Psoas muscle (tissue), 7 donors: ENCODE measurements at regions not wholly inside any gene's neighbourhood (a gene's known extent, or its start where the extent isn't known, plus 50 kb on each side); places are given as distances from the start of the nearest gene placed in this dataset.

Experiments
- ATAC-seq, 4 donors: fragments of 200-7000 bp; cut with Tn5 transposase; one replicate each; pipeline ENCODE4 v1.9.1; 2020; ENCODE audit warnings: moderate library complexity in 3 of 4, mild to moderate bottlenecking in 2 of 4
- DNase-seq, 2 donors: peaks; one replicate each; pipeline ENCODE4 v3.0.0-alpha.2; 2020
- H3K27ac ChIP-seq: fragments of 200-600 bp; one replicate; pipeline ENCODE4 v1.8.0; 2022
- H3K27me3 ChIP-seq, 3 donors: fragments of 200-600 bp in 1 of 3; one replicate each; pipeline versions ENCODE4 v1.6.1 to v1.8.0; 2013 to 2022; ENCODE audit warnings: low read length in 2 of 3, mild to moderate bottlenecking in 2 of 3, moderate library complexity in 1 of 3; ENCODE audit not compliant: insufficient read depth in 3 of 3
- H3K36me3 ChIP-seq, 2 donors: fragments of 200-600 bp in 1 of 2; one replicate each; pipeline versions ENCODE4 v1.6.1 to v1.8.0; 2013 to 2022; ENCODE audit warnings: low read depth in 1 of 2, mild to moderate bottlenecking in 1 of 2, moderate library complexity in 1 of 2; ENCODE audit not compliant: insufficient read depth in 1 of 2
- H3K4me1 ChIP-seq: fragments of 200-600 bp; one replicate; pipeline ENCODE4 v1.8.0; 2022
- H3K4me3 ChIP-seq: fragments of 200-600 bp; one replicate; pipeline ENCODE4 v1.8.0; 2022; ENCODE audit warnings: mild to moderate bottlenecking
- H3K9me3 ChIP-seq: fragments of 200-600 bp; one replicate; pipeline ENCODE4 v1.8.0; 2022
- CTCF ChIP-seq: fragments of 200-600 bp; IDR thresholded peaks from one replicate; pipeline ENCODE4 v1.8.0; 2022; ENCODE audit warnings: antibody characterized with exemption
- WGBS, 3 donors: extraction: QIAGEN DNeasy Blood & Tissue Kit; methylation state at CpG; one replicate each; pipeline versions ENCODE4 v1.1.6 to v1.1.7; 2013; 5-methylcytosine and 5-hydroxymethylcytosine counted together
- intact Hi-C, 2 donors: fragments of 100-400 bp; cut with DNase I; formaldehyde crosslinking; loops; one replicate each; pipeline versions ENCODE4 v1.11.0 to v1.14.2; 2022
- donor health status: healthy with polysubstance abuse.
- donor health status: DM: no; HTN: no; CAD: no; lungs with moderate emphysema.
- donor health status: Bipolar disorder and iron deficiency.
- donor health status: healthy.
- donor health status: DM: yes; HTN: yes; CAD: no.
- donor health status: DM: no; HTN: no; CAD: no.
- donor health status: DM: yes; HTN: yes; CAD: no.

GRCh38 chr4:153936121-153936520, 147.2 kb upstream of the SFRP2 start:
- WGBS, 3 donors = 49 to 53% (median 50%) methylated on average over 3 of the region's 3 CpGs
- DNase-seq = no peak
- intact Hi-C loops = no loop called here
- no peak overlapping the region for H3K27ac ChIP-seq
- no peak for ATAC-seq
- H3K4me1 ChIP-seq = no peaks in the 10 kb centered on the region
- no peaks in the 10 kb centered on the region for H3K36me3 ChIP-seq
- H3K27me3 ChIP-seq = no peaks in the 10 kb centered on the region
- no peak for TF ChIP-seq CTCF
- no peak overlapping the region for H3K4me3 ChIP-seq
- H3K9me3 ChIP-seq = no peaks in the 10 kb centered on the region

- Histone ChIP-seq H3K9me3 (no peaks in the 10 kb centered on the region), H3K4me1 (no peaks in the 10 kb centered on the region), H3K4me3 (no peak overlapping the region), H3K27ac (no peak overlapping the region), H3K36me3 (no peaks in the 10 kb centered on the region), H3K27me3 (no peaks in the 10 kb centered on the region)
- intact Hi-C loops = no loop called here
- peak in 1 of 4 donors; percentile 56 for ATAC-seq
- TF ChIP-seq CTCF = no peak
- DNase-seq = no peak
- 70 to 72% (median 71%) methylated on average over 3 of the region's 3 CpGs for WGBS, 3 donors
Measured at GRCh38 chr4:153934688-153935017, 145.8 kb upstream of the SFRP2 start.

DNA sequence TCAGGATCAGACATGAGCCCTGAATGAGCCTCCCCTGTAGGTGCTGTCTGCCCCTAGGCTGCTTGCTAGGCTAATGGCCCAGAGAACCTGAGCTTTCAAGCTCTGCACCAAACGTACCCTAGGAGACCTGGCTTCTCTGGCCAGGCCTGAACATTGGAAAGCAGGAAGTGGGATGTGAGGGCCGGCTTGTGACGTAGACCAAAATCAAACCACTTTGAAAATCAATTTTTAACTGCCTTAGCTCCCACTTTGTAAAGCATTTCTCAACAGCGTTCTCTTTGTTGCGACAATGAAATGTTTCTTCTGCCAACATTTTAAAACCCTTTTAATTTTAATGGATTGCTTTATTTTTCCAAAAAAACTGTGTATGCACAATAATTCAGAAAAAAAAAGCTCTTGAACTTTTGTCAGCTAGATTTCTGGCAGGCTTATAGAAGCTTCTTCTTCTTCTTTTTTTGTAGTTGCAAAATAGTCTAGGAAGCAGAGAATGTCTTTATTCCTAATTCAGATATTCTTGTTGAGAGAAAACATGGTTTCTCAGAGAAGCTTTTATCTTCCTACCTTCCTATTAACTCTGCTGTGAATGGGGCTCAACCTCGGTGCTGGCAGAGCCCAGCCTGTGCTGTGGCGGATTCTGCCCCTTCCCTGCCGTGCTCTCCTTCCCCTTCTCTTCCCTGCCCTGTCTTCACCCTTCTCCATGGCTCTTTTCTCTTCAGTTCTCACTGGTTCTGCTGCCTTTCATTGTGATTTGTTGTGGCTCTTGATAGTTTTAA, 145.2 kb upstream of the SFRP2 start:
- DNase-seq (peak; percentile 19 to 53), ATAC-seq (peak in 1 of 4 donors; percentile 73)
- H3K4me1 ChIP-seq = no peaks in the 10 kb centered on the region
- H3K27me3 ChIP-seq = no peaks in the 10 kb centered on the region
- H3K9me3 ChIP-seq = no peaks in the 10 kb centered on the region
- no peaks in the 10 kb centered on the region for H3K36me3 ChIP-seq
- intact Hi-C loops = no loop called here
- TF ChIP-seq CTCF = no peak
- H3K4me3 ChIP-seq = no peak overlapping the region
- 57 to 67% (median 65%) methylated on average over 8 of the region's 8 CpGs for WGBS, 3 donors
- H3K27ac ChIP-seq = peak overlapping the region; percentile 42

- H3K27me3 ChIP-seq = no peaks in the 10 kb centered on the region
- no peak for DNase-seq
- 70 to 77% (median 75%) methylated on average over 1 of the region's 1 CpG for WGBS, 3 donors
- intact Hi-C loops = no loop called here
- TF ChIP-seq CTCF = no peak
- H3K36me3 ChIP-seq = no peaks in the 10 kb centered on the region
- no peak overlapping the region for H3K27ac ChIP-seq
- H3K4me1 ChIP-seq = no peaks in the 10 kb centered on the region
- peak in 1 of 4 donors; percentile 41 for ATAC-seq
- no peaks in the 10 kb centered on the region for H3K9me3 ChIP-seq
- no peak overlapping the region for H3K4me3 ChIP-seq
Measured at GRCh38 chr4:153931804-153932203, 142.9 kb upstream of the SFRP2 start.

DNA sequence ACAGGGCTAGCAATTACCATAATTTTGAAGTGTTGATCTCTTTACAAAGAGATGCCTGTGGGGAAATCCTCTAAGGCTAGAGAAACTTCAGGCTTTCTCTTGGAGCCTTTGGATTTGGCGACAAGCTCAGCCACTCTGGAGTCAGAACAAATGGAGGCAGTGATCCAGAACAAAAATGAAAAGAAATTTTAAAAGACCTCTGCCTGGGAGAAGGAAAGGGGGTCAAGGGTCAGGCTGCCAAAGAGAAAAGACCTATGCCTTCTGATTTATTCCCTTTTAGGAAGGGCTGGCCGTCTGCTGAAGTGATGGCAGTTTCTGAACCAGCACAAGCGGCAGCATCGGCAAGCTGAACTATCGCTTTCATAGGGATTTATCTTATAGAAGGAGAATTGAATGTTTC, 140.8 kb upstream of the SFRP2 start:
- H3K4me3 ChIP-seq = no peak overlapping the region
- no peak for DNase-seq
- TF ChIP-seq CTCF = no peak
- H3K4me1 ChIP-seq = no peaks in the 10 kb centered on the region
- intact Hi-C loops = no loop called here
- no peaks in the 10 kb centered on the region for H3K9me3 ChIP-seq
- ATAC-seq = no peak
- no peaks in the 10 kb centered on the region for H3K27me3 ChIP-seq
- WGBS, 3 donors = 25 to 44% (median 27%) methylated on average over 5 of the region's 5 CpGs
- H3K36me3 ChIP-seq = no peaks in the 10 kb centered on the region
- no peak overlapping the region for H3K27ac ChIP-seq
